AML-193 (cell line): ENCODE measurements at regions not wholly inside any gene's neighbourhood (a gene's known extent, or its start where the extent isn't known, plus 50 kb on each side); places are given as distances from the start of the nearest gene placed in this dataset.
"Not testable (repeated sequence)": the region's sequence is repeated elsewhere in the genome, so short reads cannot be mapped to it uniquely, and the experiment has no call there.

Source experiments
- DNase-seq, 2 experiments: peaks; one replicate each; lab custom pipeline; 2025; lab: John Stamatoyannopoulos, UW

- DNase-seq = no peak
Measured at GRCh38 chr4:66034262-66034661, 364.0 kb upstream of the EPHA5 start.

GRCh38 chr4:66032571-66032970, 362.3 kb upstream of the EPHA5 start:
- no peak for DNase-seq

GRCh38 chr4:66028668-66029067, 358.4 kb upstream of the EPHA5 start:
- DNase-seq = no peak

- DNase-seq = no peak
Measured at GRCh38 chr4:66023061-66023460, 352.8 kb upstream of the EPHA5 start.

- no peak for DNase-seq
Measured at GRCh38 chr4:66017671-66018070, 347.4 kb upstream of the EPHA5 start.

DNA sequence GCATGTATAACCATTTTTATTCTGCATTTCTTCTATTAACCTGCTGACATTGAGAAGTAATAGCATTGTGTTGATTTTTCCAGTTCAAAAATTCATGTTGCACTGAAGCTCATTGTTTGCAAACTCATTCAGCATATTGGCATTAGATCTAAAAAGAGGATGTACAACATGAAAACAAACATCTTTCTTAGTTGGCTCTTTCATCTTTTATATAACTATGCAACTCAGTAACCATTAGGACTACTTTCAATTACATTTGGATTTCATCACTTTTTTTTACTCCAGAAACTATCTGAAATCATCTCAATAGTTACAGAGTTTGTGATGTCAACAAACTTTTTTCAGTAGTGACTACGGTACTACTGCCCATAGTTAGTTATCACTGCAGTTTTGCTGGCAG, 346.0 kb upstream of the EPHA5 start:
- DNase-seq = no peak

GRCh38 chr4:66014146-66014765, 344.0 kb upstream of the EPHA5 start:
- no peak for DNase-seq

- DNase-seq = no peak
Measured at GRCh38 chr4:66000510-66001117, 330.3 kb upstream of the EPHA5 start.

- DNase-seq = no peak
Measured at GRCh38 chr4:65999518-65999871, 329.2 kb upstream of the EPHA5 start.

- DNase-seq = not testable (repeated sequence)
Measured at GRCh38 chr4:65998807-65999517, 328.7 kb upstream of the EPHA5 start.

DNA sequence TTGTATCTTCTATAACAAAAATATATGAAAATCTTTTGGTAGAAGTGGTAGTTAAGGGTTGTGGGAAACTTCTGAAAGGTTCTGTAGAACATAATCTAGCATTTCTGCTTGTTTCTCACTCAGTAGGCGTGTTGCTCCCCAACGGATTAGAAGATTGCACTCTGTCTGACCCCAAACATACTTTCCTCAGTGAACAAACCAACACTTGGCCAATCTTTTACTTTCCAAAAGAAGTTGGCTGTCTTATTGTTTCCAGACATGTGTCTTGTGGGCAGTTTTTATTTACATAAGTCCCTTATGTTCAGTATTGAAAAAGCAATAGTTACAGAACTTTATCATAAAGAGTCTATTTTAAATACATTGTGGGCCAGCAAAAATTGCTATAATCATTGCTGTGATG, 312.8 kb upstream of the EPHA5 start:
- DNase-seq = no peak

GRCh38 chr4:65976287-65976686, 306.0 kb upstream of the EPHA5 start:
- no peak for DNase-seq

GRCh38 chr4:65973186-65973585, 302.9 kb upstream of the EPHA5 start:
- no peak for DNase-seq

- DNase-seq = no peak
Measured at GRCh38 chr4:65971686-65972085, 301.4 kb upstream of the EPHA5 start.

DNA sequence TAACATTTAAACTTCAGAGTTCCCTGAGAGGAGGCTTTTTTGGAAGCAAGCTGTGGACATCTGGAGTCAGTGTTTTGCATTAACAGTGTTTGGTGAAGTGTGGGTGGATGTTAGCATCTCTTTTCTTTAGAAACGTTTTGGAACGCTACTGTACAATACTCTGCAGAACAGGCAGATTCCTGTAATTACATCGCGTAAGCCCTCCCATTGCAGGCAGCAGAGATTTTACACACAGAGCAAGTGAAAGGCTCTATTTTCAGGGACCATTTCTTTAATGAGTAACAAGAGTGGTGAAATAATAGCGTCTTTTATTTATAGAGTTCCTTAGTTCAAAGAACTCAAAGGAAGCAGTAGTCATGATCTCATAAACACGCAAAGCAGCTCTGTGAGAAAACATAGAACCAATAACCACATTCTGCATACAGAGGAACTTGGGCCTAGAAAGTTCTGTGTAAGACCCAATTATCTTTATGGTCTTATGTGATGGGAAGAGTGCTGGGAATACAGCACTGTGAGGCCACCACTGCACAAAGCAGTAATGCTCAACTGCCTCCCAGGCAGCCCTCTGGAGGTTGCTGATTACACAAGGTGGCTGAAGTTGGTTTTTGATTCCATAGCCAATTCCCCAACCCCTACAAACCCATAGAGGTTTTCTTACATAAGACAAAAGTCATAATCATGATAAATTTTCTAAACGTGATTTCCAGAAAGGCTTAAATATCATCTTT, 298.7 kb upstream of the EPHA5 start:
- no peak for DNase-seq

- DNase-seq = no peak
Measured at GRCh38 chr4:65960751-65961150, 290.5 kb upstream of the EPHA5 start.

DNA sequence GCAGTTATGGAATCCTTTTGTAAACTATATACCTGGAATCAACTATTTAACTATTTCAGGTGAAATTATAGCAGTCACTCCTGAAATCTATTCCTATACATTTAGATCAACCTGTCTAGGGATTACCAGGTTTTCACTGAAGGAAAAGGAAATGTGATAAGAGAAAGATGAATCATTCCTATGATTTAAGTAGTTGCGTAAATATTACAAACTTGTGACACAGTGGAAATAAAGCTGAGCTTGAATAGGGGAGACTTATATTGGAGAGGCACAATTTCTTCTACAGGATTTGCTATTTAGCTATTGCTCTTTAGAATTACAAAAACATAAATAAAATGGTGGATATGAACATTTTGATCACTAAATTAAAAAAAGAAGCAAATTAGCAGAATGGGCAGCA, 284.1 kb upstream of the EPHA5 start:
- DNase-seq = no peak

DNA sequence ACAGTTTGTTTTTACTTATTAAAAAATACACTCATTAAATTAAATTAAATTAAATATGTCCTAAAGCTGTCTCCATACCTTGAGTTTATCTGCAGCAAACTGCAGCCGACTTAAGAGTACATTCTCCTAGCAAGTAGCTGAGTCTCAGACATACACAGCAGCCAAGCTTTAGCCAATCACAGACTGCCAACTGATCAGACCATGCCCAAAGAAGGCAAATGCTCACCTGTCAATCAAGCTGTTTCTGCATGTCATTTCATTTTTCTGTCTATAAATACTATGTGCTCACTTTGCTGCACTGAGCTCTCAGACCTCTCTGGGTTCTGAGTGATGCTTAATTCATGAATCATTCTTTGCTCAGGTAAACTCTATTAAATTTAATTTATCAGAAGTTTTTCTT, 280.9 kb upstream of the EPHA5 start:
- no peak for DNase-seq

GRCh38 chr4:65943076-65943475, 272.8 kb upstream of the EPHA5 start:
- no peak for DNase-seq

DNA sequence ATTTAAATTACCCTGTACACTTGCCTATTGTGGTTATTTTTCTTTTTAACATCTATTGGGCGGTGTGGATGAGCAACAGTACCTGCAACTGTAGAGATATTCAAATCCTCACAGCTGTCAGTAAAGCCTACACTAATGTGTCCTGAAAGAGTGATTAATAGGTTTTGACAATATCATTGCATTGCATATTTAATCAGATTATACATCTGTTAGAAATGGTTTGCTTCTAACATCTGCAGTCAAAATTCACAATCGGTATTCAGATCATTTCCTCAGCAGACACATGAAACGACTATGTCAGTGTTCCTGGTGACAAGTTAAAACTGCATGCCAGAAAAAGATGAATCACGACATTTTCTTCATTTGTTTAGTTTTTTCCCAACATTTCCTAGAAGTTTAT, 254.6 kb upstream of the EPHA5 start:
- no peak for DNase-seq

- DNase-seq = no peak
Measured at GRCh38 chr4:65923616-65924015, 253.3 kb upstream of the EPHA5 start.

GRCh38 chr4:65921180-65921579, 250.9 kb upstream of the EPHA5 start:
- no peak for DNase-seq

DNA sequence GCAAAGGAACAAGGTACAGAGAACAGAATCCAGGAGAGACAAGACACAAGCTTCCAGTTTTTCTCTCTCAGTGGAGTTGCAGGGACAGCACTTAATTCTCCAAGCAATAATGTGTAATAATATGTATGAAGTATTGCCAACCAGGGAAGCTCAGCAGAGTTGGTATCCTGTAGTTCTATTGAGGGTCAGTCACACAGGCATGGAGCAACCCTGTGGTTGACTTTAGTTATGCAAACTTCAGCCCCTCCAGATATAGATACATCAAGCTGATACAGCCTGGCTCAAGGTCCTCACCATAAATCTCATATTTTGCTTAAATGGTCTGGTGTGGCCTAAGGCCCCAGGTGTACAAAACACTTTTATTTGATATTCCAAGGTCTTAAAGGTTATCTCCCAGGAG, 248.6 kb upstream of the EPHA5 start:
- DNase-seq = no peak
